Loucy (cell line): ENCODE measurements at regions not wholly inside any gene's neighbourhood (a gene's known extent, or its start where the extent isn't known, plus 50 kb on each side); places are given as distances from the start of the nearest gene placed in this dataset.

ENCODE experiments used
- CTCF ChIP-seq: fragments of 200-600 bp; sonication (generic); conservative IDR thresholded peaks from 2 replicates; pipeline ENCODE4 v1.5.1; 2014; ENCODE audit warnings: mild to moderate bottlenecking, antibody characterized with exemption, low read length
- EZH2phosphoT487 ChIP-seq: fragments of 200-600 bp; IDR thresholded peaks from 2 replicates; pipeline ENCODE4 v1.6.1; 2018; ENCODE audit warnings: antibody characterized with exemption, mild to moderate bottlenecking, moderate library complexity, borderline replicate concordance

DNA sequence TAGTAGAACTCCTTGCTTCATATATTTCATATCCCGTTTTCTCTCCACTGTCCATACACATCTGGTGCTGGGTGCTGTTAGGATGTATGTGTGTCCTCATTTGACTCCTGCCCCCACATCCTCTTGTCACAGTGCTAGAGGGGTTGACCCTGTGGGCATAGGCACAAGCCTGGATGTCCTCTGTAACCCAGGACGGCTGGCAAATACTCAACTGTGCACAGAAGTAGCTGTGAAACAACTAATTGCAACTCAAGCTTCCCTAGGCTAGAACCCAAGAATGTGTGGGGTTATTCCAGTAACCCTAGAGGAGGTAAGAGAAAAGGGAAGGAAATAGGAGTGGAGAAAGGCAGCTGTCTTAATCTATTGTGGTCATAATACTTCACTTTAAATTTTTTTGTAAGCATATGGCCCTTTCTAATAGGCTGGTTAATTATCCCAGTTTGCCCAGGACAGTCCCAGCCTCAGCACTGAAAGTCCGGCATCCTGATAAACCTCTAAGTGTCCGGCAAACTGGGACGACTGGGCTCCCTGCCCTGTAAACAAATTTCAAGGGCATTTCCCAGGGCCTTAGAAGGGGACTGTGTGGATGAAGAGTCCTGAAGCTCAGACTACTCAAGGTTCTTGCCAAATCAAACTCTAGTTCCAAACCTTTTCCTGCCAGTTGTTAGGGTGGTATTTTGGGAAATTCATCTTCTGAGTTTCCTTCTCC lies 283.2 kb upstream of the CELF2 start:
- no peak for TF ChIP-seq CTCF
- no peak for TF ChIP-seq EZH2phosphoT487
